Right atrium auricular region (tissue), 2 donors: ENCODE measurements at regions not wholly inside any gene's neighbourhood (a gene's known extent, or its start where the extent isn't known, plus 50 kb on each side); places are given as distances from the start of the nearest gene placed in this dataset.

Experiments
- DNase-seq: peaks from one replicate; pipeline ENCODE4 v3.0.0-alpha.2; 2019; ENCODE audit warnings: low spot score
- H3K27ac ChIP-seq, 2 donors: fragments of 200-600 bp; sonication (generic); 1 replicate in 1 of 2; 2 replicates in 1 of 2; pipeline ENCODE4 v1.5.1; 2016 to 2019
- H3K27me3 ChIP-seq, 2 donors: fragments of 200-600 bp; sonication (generic); one replicate each; pipeline versions ENCODE4 v1.5.1 to v1.6.0; 2017 to 2019
- H3K36me3 ChIP-seq: fragments of 200-600 bp; sonication (generic); one replicate; pipeline ENCODE4 v1.5.1; 2016
- H3K4me1 ChIP-seq, 2 donors: fragments of 200-600 bp; sonication (generic); one replicate each; pipeline versions ENCODE4 v1.5.1 to v1.6.0; 2017 to 2019
- H3K4me3 ChIP-seq, 2 donors: fragments of 200-600 bp; sonication (generic); 1 replicate in 1 of 2; 2 replicates in 1 of 2; pipeline ENCODE4 v1.5.1; 2017 to 2019; ENCODE audit warnings: mild to moderate bottlenecking in 1 of 2, moderate library complexity in 1 of 2
- H3K9me3 ChIP-seq, 2 donors: fragments of 200-600 bp; sonication (generic); one replicate each; pipeline ENCODE4 v1.5.1; 2019
- TF ChIP-seq, protein P1 (sequence below), 2 donors: fragments of 200-600 bp; sonication (generic); IDR thresholded peaks; one replicate each; pipeline ENCODE4 v1.5.1; 2019; ENCODE audit warnings: antibody characterized with exemption in 2 of 2

DNA sequence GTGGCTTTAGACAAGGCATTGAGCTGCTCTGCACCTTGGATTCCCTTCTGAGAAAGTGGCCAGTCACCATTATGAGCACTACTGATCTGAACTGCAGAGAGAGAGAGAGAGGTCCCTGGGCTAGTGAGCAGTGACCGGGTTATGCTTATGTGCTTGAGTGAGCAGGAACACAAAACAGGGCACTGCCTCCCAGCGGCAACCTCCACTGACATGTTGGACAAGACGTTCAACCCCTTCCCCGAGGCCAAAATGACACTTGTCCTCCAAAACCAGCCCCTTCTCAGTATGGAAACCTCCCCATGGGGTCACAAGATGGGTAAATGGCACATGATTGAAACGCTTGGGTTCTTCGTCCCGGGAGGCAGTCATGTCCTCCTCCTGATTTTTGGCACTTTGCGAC lies 339.4 kb upstream of the ZMIZ1 start:
- Histone ChIP-seq H3K9me3 (no peaks in the 10 kb centered on the region), H3K36me3 (no peaks in the 10 kb centered on the region), H3K27me3 (no peaks in the 10 kb centered on the region), H3K27ac (no peak overlapping the region), H3K4me1 (peaks cover 0 to 12% of the 10 kb centered on the region in 2 donors), H3K4me3 (no peak overlapping the region)
- TF ChIP-seq, protein P1, sequence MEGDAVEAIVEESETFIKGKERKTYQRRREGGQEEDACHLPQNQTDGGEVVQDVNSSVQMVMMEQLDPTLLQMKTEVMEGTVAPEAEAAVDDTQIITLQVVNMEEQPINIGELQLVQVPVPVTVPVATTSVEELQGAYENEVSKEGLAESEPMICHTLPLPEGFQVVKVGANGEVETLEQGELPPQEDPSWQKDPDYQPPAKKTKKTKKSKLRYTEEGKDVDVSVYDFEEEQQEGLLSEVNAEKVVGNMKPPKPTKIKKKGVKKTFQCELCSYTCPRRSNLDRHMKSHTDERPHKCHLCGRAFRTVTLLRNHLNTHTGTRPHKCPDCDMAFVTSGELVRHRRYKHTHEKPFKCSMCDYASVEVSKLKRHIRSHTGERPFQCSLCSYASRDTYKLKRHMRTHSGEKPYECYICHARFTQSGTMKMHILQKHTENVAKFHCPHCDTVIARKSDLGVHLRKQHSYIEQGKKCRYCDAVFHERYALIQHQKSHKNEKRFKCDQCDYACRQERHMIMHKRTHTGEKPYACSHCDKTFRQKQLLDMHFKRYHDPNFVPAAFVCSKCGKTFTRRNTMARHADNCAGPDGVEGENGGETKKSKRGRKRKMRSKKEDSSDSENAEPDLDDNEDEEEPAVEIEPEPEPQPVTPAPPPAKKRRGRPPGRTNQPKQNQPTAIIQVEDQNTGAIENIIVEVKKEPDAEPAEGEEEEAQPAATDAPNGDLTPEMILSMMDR (IDR thresholded peaks at IDR 0.05), result no peak
- no peak for DNase-seq

DNA sequence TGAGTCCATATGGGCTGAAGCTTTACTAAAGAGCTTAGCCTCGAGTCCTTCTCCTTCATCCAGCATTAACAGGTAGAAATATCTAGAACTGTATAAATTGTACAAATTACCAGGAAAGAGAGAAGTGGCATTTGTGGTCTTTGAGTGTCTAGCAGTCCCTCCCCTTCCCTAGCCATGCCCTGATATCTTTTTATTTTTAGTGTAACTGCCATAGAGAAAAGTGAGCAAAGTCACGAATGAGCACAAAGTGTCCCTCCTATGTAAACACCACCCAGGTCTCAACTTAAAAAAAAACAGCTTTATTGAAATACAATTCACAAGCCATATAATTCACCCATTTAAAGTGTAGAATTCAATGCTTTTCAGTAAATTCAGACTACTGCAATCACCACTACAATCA lies 339.0 kb upstream of the ZMIZ1 start:
- Histone ChIP-seq H3K4me1 (peaks cover 0 to 12% of the 10 kb centered on the region in 2 donors), H3K27me3 (no peaks in the 10 kb centered on the region), H3K9me3 (no peaks in the 10 kb centered on the region), H3K36me3 (no peaks in the 10 kb centered on the region), H3K27ac (no peak overlapping the region), H3K4me3 (no peak overlapping the region)
- no peak for DNase-seq
- TF ChIP-seq, protein P1 (IDR thresholded peaks at IDR 0.05), result no peak

DNA sequence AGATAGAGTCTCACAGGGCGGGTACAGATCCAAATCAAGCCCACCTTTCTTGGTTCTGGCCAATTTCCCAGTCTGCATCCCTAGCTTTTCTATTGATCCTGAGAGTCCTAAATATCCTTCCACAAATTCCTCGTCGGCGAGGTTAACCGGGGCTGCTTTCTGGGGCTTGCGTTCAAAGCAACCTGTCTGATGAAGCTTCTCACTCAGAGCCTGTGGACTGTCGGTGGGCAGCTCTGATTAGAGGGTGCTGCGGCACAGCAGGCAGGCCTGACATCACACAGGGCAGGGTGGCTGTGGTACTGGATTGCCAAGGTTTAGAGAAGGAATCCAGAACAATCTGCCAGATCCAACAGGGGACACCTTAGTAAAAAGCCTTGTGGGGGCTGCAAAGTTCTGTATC lies 338.0 kb upstream of the ZMIZ1 start:
- Histone ChIP-seq H3K27me3 (no peaks in the 10 kb centered on the region), H3K4me1 (peaks cover 0 to 12% of the 10 kb centered on the region in 2 donors), H3K27ac (no peak overlapping the region), H3K9me3 (no peaks in the 10 kb centered on the region), H3K36me3 (no peaks in the 10 kb centered on the region), H3K4me3 (no peak overlapping the region)
- DNase-seq, result no peak
- TF ChIP-seq, protein P1 (IDR thresholded peaks at IDR 0.05), result no peak

DNA sequence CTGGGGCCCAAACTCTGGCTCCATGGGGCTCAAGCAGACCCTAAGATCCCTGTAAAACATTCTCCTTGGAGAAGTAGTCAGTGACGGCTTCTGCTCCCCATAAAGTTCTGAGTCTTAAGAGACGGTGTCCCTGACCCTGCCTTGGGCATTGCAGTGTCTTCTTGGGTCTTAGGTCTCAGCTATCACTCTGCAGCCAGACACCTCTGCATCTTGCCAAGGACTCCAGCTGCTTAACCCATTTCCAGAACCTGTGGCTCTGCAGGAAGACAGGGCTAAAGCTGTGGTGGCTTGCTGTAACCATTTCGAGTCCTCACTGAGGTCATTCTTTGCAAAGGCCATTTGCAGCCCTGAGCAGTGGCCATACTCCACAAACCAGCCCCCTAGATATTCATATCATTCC lies 337.1 kb upstream of the ZMIZ1 start:
- TF ChIP-seq, protein P1 (IDR thresholded peaks at IDR 0.05), result no peak
- no peak for DNase-seq
- Histone ChIP-seq H3K9me3 (no peaks in the 10 kb centered on the region), H3K27ac (no peak overlapping the region), H3K27me3 (no peaks in the 10 kb centered on the region), H3K4me1 (peaks cover 0 to 12% of the 10 kb centered on the region in 2 donors), H3K36me3 (no peaks in the 10 kb centered on the region), H3K4me3 (no peak overlapping the region)

DNA sequence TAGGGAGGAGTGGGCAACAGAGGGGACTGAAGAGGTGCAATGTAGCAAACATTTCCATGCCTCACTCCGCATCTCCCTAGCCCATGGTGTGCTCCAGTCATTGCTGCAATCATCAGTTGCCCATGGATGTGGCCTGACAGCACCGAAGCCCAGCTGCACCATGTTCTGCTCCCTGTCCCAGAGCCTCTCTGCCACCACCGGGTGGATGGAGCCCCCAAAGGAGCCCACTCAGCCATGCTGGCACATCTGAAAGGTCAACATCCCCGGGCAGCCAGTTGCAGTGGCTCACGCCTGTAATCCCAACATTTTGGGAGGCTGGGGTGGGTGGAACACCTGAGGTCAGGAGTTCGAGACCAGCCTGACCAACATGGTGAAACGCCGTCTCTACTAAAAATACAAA lies 336.4 kb upstream of the ZMIZ1 start:
- Histone ChIP-seq H3K4me1 (peaks cover 0 to 8% of the 10 kb centered on the region in 2 donors), H3K36me3 (no peaks in the 10 kb centered on the region), H3K9me3 (no peaks in the 10 kb centered on the region), H3K27ac (no peak overlapping the region), H3K4me3 (no peak overlapping the region), H3K27me3 (no peaks in the 10 kb centered on the region)
- TF ChIP-seq, protein P1 (IDR thresholded peaks at IDR 0.05), result no peak
- DNase-seq, result no peak

DNA sequence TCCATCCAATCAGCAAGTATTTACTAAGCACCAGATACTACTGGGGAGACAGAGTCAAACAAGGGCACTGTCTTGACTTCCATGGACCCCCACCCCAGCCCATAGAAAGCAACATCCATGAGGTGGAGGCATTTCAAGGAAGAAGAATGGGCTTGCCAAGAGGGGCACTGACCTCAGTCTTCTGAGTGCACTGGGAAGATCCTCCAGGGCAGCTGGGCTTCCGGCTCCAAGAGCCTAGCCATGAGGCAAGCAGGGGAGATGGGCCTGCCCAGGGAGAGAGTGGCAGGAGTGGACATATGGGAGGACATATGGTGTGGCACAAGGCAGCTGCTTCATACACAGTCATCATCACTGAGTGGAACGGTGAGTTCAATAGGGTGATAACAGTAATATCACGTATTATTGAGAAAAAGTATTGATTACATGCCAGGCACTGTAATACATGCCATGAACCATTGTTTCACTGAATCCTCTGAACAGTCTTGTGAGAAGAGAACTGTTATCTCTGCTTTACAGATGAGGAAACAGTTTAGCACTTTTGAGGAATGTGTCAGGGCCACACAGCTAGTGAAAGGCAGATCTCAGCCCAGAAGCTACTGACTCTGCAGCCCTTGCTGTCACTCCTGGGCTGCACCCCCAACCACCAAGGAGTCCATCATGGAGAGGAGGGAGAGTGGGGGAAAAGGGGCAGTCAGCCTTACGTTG lies 331.7 kb upstream of the ZMIZ1 start:
- no peaks in the 10 kb centered on the region for H3K9me3 ChIP-seq

More for the DNA sequence above, 331.7 kb upstream of the ZMIZ1 start:
- no peak overlapping the region for H3K4me3 ChIP-seq
- DNase-seq, result no peak
- H3K36me3 ChIP-seq, result no peaks in the 10 kb centered on the region
- no peaks in the 10 kb centered on the region for H3K27me3 ChIP-seq
- H3K27ac ChIP-seq, result no peak overlapping the region
- TF ChIP-seq, protein P1 (IDR thresholded peaks at IDR 0.05), result no peak
- peaks cover 0 to 12% of the 10 kb centered on the region in 2 donors for H3K4me1 ChIP-seq
